ENCODE measurements at regions not wholly inside any gene's neighbourhood (a gene's known extent, or its start where the extent isn't known, plus 50 kb on each side); places are given as distances from the start of the nearest gene placed in this dataset.

GRCh38 chr7:25430200-25430931 lies 202.1 kb upstream of the NPVF start:
- no peak for DNase-seq (ENCODE audit: low read depth)
- no peak for TF ChIP-seq CTCF (IDR thresholded peaks at IDR 0.05; ENCODE audit: control insufficient read depth, extremely low read depth, insufficient read depth)
- H3K4me3 ChIP-seq (ENCODE audit: low read depth, low read length) = no peak overlapping the region

- no peak for TF ChIP-seq CTCF (IDR thresholded peaks at IDR 0.05; ENCODE audit: control insufficient read depth, extremely low read depth, insufficient read depth)
- H3K4me3 ChIP-seq (ENCODE audit: low read depth, low read length) = no peak overlapping the region
- DNase-seq (ENCODE audit: low read depth) = no peak
These were observed 203.7 kb upstream of the NPVF start for GRCh38 chr7:25431956-25432450.

- DNase-seq (ENCODE audit: low read depth) = no peak
- no peak for TF ChIP-seq CTCF (IDR thresholded peaks at IDR 0.05; ENCODE audit: control insufficient read depth, extremely low read depth, insufficient read depth)
- H3K4me3 ChIP-seq (ENCODE audit: low read depth, low read length) = no peak overlapping the region
These were observed 204.5 kb upstream of the NPVF start for GRCh38 chr7:25432807-25433206.

- no peak for TF ChIP-seq CTCF (IDR thresholded peaks at IDR 0.05; ENCODE audit: control insufficient read depth, extremely low read depth, insufficient read depth)
- DNase-seq (ENCODE audit: low read depth) = no peak
- no peak overlapping the region for H3K4me3 ChIP-seq (ENCODE audit: low read depth, low read length)
These were observed 208.1 kb upstream of the NPVF start for GRCh38 chr7:25436413-25436812.

- no peak for DNase-seq (ENCODE audit: low read depth)
- no peak overlapping the region for H3K4me3 ChIP-seq (ENCODE audit: low read depth, low read length)
- TF ChIP-seq CTCF (IDR thresholded peaks at IDR 0.05; ENCODE audit: control insufficient read depth, extremely low read depth, insufficient read depth) = no peak
These were observed 209.0 kb upstream of the NPVF start for GRCh38 chr7:25437308-25437707.

- no peak overlapping the region for H3K4me3 ChIP-seq (ENCODE audit: low read depth, low read length)
- no peak for TF ChIP-seq CTCF (IDR thresholded peaks at IDR 0.05; ENCODE audit: control insufficient read depth, extremely low read depth, insufficient read depth)
- DNase-seq (ENCODE audit: low read depth) = peak; percentile 64
These were observed 216.7 kb upstream of the NPVF start for GRCh38 chr7:25444991-25445390.

- TF ChIP-seq CTCF (IDR thresholded peaks at IDR 0.05; ENCODE audit: control insufficient read depth, extremely low read depth, insufficient read depth) = no peak
- no peak for DNase-seq (ENCODE audit: low read depth)
- no peak overlapping the region for H3K4me3 ChIP-seq (ENCODE audit: low read depth, low read length)
These were observed 220.0 kb upstream of the NPVF start for GRCh38 chr7:25448301-25448700.

All from LNCaP clone FGC (cell line).